Endodermal cell (in vitro differentiated cells): ENCODE measurements at regions not wholly inside any gene's neighbourhood (a gene's known extent, or its start where the extent isn't known, plus 50 kb on each side); places are given as distances from the start of the nearest gene placed in this dataset.

Experiments
- DNase-seq: peaks from one replicate; pipeline ENCODE4 v3.0.0-alpha.2; 2017
- H3K27ac ChIP-seq: 2 replicates; pipeline ENCODE4 v1.5.1; 2013; ENCODE audit warnings: mild to moderate bottlenecking, low read depth, low read length, moderate library complexity
- H3K27me3 ChIP-seq: 2 replicates; pipeline ENCODE4 v1.6.1; 2013; ENCODE audit warnings: mild to moderate bottlenecking, low read length, moderate library complexity; ENCODE audit not compliant: insufficient read depth, control insufficient read depth, poor library complexity, severe bottlenecking
- H3K36me3 ChIP-seq: 2 replicates; pipeline ENCODE4 v1.7.0; 2013; ENCODE audit warnings: mild to moderate bottlenecking, low read length, moderate library complexity; ENCODE audit not compliant: control insufficient read depth, insufficient read depth
- H3K4me1 ChIP-seq: one replicate; pipeline ENCODE4 v1.7.0; 2013; ENCODE audit warnings: low read length; ENCODE audit not compliant: control insufficient read depth, insufficient read depth
- H3K4me3 ChIP-seq: 2 replicates; pipeline ENCODE4 v1.5.1; 2013; ENCODE audit warnings: mild to moderate bottlenecking, low read length, moderate library complexity
- H3K9ac ChIP-seq: 2 replicates; pipeline ENCODE4 v1.6.1; 2013; ENCODE audit warnings: mild to moderate bottlenecking, low read length, moderate library complexity; ENCODE audit not compliant: poor library complexity, severe bottlenecking; ENCODE audit errors: extremely low read depth
- H3K9me3 ChIP-seq: 2 replicates; pipeline ENCODE4 v1.6.1; 2013; ENCODE audit warnings: mild to moderate bottlenecking, low read length, moderate library complexity; ENCODE audit not compliant: control insufficient read depth
- H3K27ac Mint-ChIP-seq: 2 replicates; pipeline ENCODE4 v1.8.0; 2020; ENCODE audit warnings: mixed read lengths
- H3K27me3 Mint-ChIP-seq: 2 replicates; pipeline ENCODE4 v1.8.0; 2021; ENCODE audit warnings: mild to moderate bottlenecking, mixed read lengths; ENCODE audit not compliant: insufficient read depth
- H3K36me3 Mint-ChIP-seq: 2 replicates; pipeline ENCODE4 v1.8.0; 2020; ENCODE audit warnings: low read depth, mixed read lengths
- H3K4me1 Mint-ChIP-seq: 2 replicates; pipeline ENCODE4 v1.8.0; 2020; ENCODE audit warnings: mixed read lengths
- H3K4me3 Mint-ChIP-seq: 2 replicates; pipeline ENCODE4 v1.8.0; 2020; ENCODE audit warnings: mild to moderate bottlenecking, moderate library complexity, mixed read lengths
- H3K9me3 Mint-ChIP-seq: 2 replicates; pipeline ENCODE4 v1.8.0; 2020; ENCODE audit warnings: mild to moderate bottlenecking, mixed read lengths
- CTCF ChIP-seq: fragments of 200-600 bp; sonication (generic); conservative IDR thresholded peaks from 2 replicates; pipeline ENCODE4 v1.5.0; 2021; ENCODE audit warnings: antibody characterized with exemption, mild to moderate bottlenecking
- WGBS, 2 experiments: methylation state at CpG; one replicate each; pipeline versions ENCODE4 v1.1.5 to v1.1.7; 2013; ENCODE audit warnings: missing lambda C conversion rate in 2 of 2, mixed read lengths in 1 of 2; ENCODE audit not compliant: insufficient coverage in 1 of 2, insufficient read length in 1 of 2; 5-methylcytosine and 5-hydroxymethylcytosine counted together

GRCh38 chr6:126955621-126956020 is 162.8 kb upstream of the RSPO3 start:
- Histone ChIP-seq H3K36me3 (no peaks in the 10 kb centered on the region), H3K4me3 (no peak overlapping the region), H3K27me3 (no peaks in the 10 kb centered on the region), H3K27ac (no peak overlapping the region), H3K4me1 (peaks cover 9% of the 10 kb centered on the region), H3K9ac (no peak overlapping the region), H3K9me3 (no peaks in the 10 kb centered on the region)
- DNase-seq: no peak
- Mint-ChIP-seq H3K4me1 (peaks cover 35% of the 10 kb centered on the region), H3K27me3 (peaks cover 4% of the 10 kb centered on the region), H3K27ac (no peak overlapping the region), H3K4me3 (no peak overlapping the region), H3K9me3 (no peaks in the 10 kb centered on the region), H3K36me3 (no peaks in the 10 kb centered on the region)
- TF ChIP-seq CTCF: no peak
- WGBS, 2 experiments: 89% methylated on average over 1 of the region's 1 CpG; no CpG with 5 or more reads in 1 of the 2 experiments

GRCh38 chr6:126957721-126958120 is 160.8 kb upstream of the RSPO3 start:
- Histone ChIP-seq H3K36me3 (no peaks in the 10 kb centered on the region), H3K4me3 (no peak overlapping the region), H3K9me3 (no peaks in the 10 kb centered on the region), H3K4me1 (peaks cover 2% of the 10 kb centered on the region), H3K27ac (no peak overlapping the region), H3K27me3 (no peaks in the 10 kb centered on the region), H3K9ac (no peak overlapping the region)
- Mint-ChIP-seq H3K27ac (no peak overlapping the region), H3K36me3 (no peaks in the 10 kb centered on the region), H3K4me1 (peaks cover 18% of the 10 kb centered on the region), H3K9me3 (no peaks in the 10 kb centered on the region), H3K27me3 (peaks cover 4% of the 10 kb centered on the region), H3K4me3 (no peak overlapping the region)
- TF ChIP-seq CTCF: no peak
- 94 to 96% methylated on average over 2 to 3 of the region's 3 CpGs for WGBS, 2 experiments
- no peak for DNase-seq

GRCh38 chr6:126959765-126960164 is 158.7 kb upstream of the RSPO3 start:
- H3K4me3 ChIP-seq: no peak overlapping the region
- H3K9ac ChIP-seq: no peak overlapping the region
- H3K9me3 Mint-ChIP-seq: no peaks in the 10 kb centered on the region
- H3K4me1 Mint-ChIP-seq: peaks cover 23% of the 10 kb centered on the region
- 80% methylated on average over 1 of the region's 1 CpG; no CpG with 5 or more reads in 1 of the 2 experiments for WGBS, 2 experiments
- no peak overlapping the region for H3K27ac Mint-ChIP-seq
- no peak overlapping the region for H3K4me3 Mint-ChIP-seq
- H3K27ac ChIP-seq: no peak overlapping the region
- H3K36me3 Mint-ChIP-seq: no peaks in the 10 kb centered on the region
- no peaks in the 10 kb centered on the region for H3K36me3 ChIP-seq
- no peak for TF ChIP-seq CTCF
- no peak for DNase-seq
- peaks cover 2% of the 10 kb centered on the region for H3K4me1 ChIP-seq
- no peaks in the 10 kb centered on the region for H3K27me3 ChIP-seq
- no peaks in the 10 kb centered on the region for H3K9me3 ChIP-seq
- H3K27me3 Mint-ChIP-seq: peaks cover 4% of the 10 kb centered on the region
